BJ (cell line): ENCODE measurements at regions not wholly inside any gene's neighbourhood (a gene's known extent, or its start where the extent isn't known, plus 50 kb on each side); places are given as distances from the start of the nearest gene placed in this dataset.

Experiments used
- CTCF ChIA-PET: fragments of 350-600 bp; formaldehyde crosslinking; extraction: SDS; loops from one replicate; lab custom pipeline; 2021; ENCODE audit warnings: antibody characterized with exemption, inconsistent platforms; lab: Yijun Ruan, JAX
- POLR2A ChIA-PET: fragments of 300-600 bp; sonication (Branson Sonifier 250); formaldehyde crosslinking; extraction: SDS; loops from one replicate; lab custom pipeline; 2021; ENCODE audit warnings: antibody characterized with exemption; lab: Charles Lee
- DNase-seq: peaks from one replicate; pipeline ENCODE4 v3.0.0-alpha.2; 2011; ENCODE audit warnings: low read depth
- H3K27me3 ChIP-seq: 2 replicates; pipeline ENCODE4 v1.6.0; 2011; ENCODE audit warnings: low read length; ENCODE audit not compliant: control insufficient read depth, insufficient read depth
- H3K36me3 ChIP-seq: 2 replicates; pipeline ENCODE4 v1.5.1; 2011; ENCODE audit warnings: low read length; ENCODE audit not compliant: control insufficient read depth, insufficient read depth
- H3K4me3 ChIP-seq: 2 replicates; pipeline ENCODE4 v1.5.1; 2011; ENCODE audit warnings: low read depth, mild to moderate bottlenecking, control low read depth, low read length
- CTCF ChIP-seq: IDR thresholded peaks from 2 replicates; pipeline ENCODE4 v1.5.1; 2011; ENCODE audit warnings: low read depth, mild to moderate bottlenecking, control low read depth, inconsistent platforms, low read length, moderate library complexity; ENCODE audit not compliant: insufficient read depth

- Histone ChIP-seq H3K4me3 (no peak overlapping the region), H3K27me3 (no peaks in the 10 kb centered on the region), H3K36me3 (no peaks in the 10 kb centered on the region)
- TF ChIP-seq CTCF = no peak
- CTCF ChIA-PET = interaction anchor here (1.2 kb wide), 1 partner anchor 11 kb away, joined by 3 read pairs; no protein-coding TSS in a partner anchor
- POLR2A ChIA-PET = no interaction called here
- no peak for DNase-seq
Measured at GRCh38 chr14:43198465-43198864, 1308.6 kb downstream of the FSCB start.

- CTCF ChIA-PET = no interaction called here
- Histone ChIP-seq H3K27me3 (no peaks in the 10 kb centered on the region), H3K36me3 (no peaks in the 10 kb centered on the region), H3K4me3 (no peak overlapping the region)
- TF ChIP-seq CTCF = no peak
- no peak for DNase-seq
- POLR2A ChIA-PET = no interaction called here
Measured at GRCh38 chr14:43184540-43184939, 1322.5 kb downstream of the FSCB start.

GRCh38 chr14:43183916-43184315 lies 1323.2 kb downstream of the FSCB start:
- H3K4me3 ChIP-seq = no peak overlapping the region
- no peak for DNase-seq
- ChIA-PET CTCF (no interaction called here), POLR2A (no interaction called here)
- no peak for TF ChIP-seq CTCF
- H3K36me3 ChIP-seq = no peaks in the 10 kb centered on the region
- no peaks in the 10 kb centered on the region for H3K27me3 ChIP-seq

GRCh38 chr14:43175896-43176295 lies 1331.2 kb downstream of the FSCB start:
- ChIA-PET POLR2A (no interaction called here), CTCF (interaction anchor here (0.7 kb wide), 1 partner anchor 66 kb away, joined by 3 read pairs; no protein-coding TSS in a partner anchor)
- no peak for TF ChIP-seq CTCF
- Histone ChIP-seq H3K4me3 (no peak overlapping the region), H3K36me3 (no peaks in the 10 kb centered on the region), H3K27me3 (no peaks in the 10 kb centered on the region)
- DNase-seq = no peak

- no peak for TF ChIP-seq CTCF
- no peaks in the 10 kb centered on the region for H3K36me3 ChIP-seq
- H3K27me3 ChIP-seq = no peaks in the 10 kb centered on the region
- ChIA-PET POLR2A (no interaction called here), CTCF (interaction anchor here (0.9 kb wide), 1 partner anchor 23 kb away, joined by 3 read pairs; no protein-coding TSS in a partner anchor)
- no peak overlapping the region for H3K4me3 ChIP-seq
- no peak for DNase-seq
Measured at GRCh38 chr14:43172899-43173548, 1334.1 kb downstream of the FSCB start.
